IPS-NIHi7 (cell line): ENCODE measurements at regions not wholly inside any gene's neighbourhood (a gene's known extent, or its start where the extent isn't known, plus 50 kb on each side); places are given as distances from the start of the nearest gene placed in this dataset.

Source experiments
- DNase-seq: peaks from one replicate; pipeline ENCODE4 v3.0.0; 2012; ENCODE audit warnings: mixed read lengths; ENCODE audit errors: extremely low spot score

GRCh38 chr18:34075963-34076860 is 148.5 kb downstream of the NOL4 start:
- no peak for DNase-seq

DNA sequence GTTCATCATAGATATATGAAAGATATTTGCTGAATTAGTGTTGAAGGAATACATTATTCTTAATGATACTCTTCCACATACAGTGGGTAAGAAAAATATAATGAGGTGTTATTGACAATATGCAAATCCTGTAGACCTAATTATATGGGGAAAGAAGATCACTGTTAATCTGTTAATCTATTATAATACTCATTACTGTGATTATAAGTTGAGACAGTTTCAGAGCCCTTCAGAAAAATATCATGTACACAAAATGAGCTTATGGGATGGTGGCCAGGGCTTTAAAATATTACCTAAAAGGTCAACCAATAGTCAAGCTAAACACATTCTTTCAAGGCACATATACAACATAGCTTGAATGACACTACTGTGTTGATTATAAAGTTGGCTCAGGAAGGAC is 163.5 kb downstream of the NOL4 start:
- DNase-seq: no peak

- no peak for DNase-seq
Measured at GRCh38 chr18:34055227-34055626, 169.5 kb downstream of the NOL4 start.

GRCh38 chr18:34050661-34051060 is 174.1 kb downstream of the NOL4 start:
- DNase-seq: no peak

- no peak for DNase-seq
Measured at GRCh38 chr18:34049511-34049910, 175.2 kb downstream of the NOL4 start.

DNA sequence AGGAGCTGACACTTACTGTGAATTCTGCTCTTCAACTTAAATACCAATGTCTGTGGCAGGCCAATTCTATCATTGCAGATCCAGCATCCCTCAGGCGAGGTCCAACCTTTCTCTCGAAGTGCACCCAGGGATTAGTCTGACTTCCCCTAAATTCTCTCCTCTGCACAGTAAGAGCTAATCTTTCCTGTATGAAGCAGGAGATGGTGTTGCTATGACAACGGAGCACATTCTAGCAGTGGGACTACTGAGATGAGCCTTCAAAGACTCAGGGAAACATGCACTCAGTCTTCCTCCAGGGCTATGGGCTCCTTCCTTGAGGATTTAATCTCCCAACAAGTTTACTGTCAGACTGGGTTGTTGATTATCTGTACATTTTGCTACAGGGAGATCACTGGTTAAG is 176.3 kb downstream of the NOL4 start:
- no peak for DNase-seq

DNA sequence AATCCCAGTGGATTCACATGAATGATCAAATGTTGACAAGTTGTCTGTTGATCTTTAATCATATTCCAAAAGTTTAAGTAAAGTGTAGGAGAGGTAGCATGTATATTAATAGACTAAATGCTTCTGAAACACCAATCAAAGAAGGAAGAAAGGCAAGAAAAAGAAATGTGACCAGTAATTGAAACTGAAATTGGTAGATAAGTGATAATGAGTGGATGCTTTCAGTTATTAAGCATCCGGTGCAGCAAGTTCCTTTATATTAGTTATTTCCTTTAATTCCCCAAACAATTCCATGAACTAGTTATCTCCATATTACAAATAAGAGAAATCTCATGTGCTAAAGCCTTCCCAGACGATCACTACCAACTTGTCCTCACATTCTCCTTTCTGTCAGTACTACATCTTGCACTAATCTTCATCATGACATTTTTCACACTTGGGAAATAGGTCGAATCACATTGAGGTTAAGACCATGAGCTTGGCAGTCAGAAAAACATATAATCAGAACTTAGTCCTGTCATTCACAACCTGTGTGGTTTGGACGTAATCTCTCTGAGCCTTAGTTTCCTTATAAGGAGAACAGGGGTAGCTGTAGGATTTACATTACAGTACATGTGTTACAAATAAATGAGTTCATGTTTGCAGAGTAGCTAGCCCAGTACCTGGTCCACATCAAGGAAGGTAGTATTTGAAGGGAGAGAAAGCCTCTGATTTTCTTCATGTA is 182.1 kb downstream of the NOL4 start:
- no peak for DNase-seq

- DNase-seq: no peak
Measured at GRCh38 chr18:34039611-34040010, 185.1 kb downstream of the NOL4 start.

DNA sequence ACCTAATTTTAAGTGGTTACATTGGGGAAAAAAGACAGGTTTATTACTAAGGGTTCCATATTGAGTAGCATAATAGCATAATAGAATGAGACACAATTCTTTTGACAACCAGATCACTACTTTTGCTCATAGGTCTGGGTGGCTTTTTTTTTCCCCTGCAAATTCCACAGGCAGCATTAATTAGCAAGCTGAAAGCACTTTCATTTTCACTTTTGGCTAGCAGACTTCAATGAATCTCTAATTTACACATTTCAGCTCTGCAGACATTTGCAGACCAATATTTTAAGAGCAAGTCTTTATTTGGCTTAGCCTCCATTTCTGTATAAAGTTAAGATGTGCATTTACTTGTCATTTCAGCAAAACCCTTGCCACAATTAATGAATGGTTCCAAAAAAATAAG is 185.5 kb downstream of the NOL4 start:
- no peak for DNase-seq

GRCh38 chr18:34038086-34038485 is 186.6 kb downstream of the NOL4 start:
- DNase-seq: no peak

DNA sequence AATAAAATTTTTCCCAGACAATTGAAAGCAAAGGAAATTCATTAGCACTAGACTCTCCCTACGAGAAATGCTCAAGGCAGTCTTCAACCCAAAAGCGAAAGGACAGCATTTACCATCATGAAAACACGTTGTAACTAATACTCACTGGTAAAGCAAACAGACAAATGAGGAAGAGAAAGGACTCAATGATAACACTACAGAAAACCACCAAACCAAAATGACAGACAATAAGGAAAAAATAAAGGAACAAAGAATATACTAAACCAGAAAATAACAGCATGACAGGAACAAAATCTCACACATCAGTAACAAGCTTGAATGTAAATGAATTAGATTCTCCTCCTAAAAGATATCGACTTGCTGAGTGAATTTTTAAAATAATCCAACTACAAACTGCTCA is 190.7 kb downstream of the NOL4 start:
- DNase-seq: no peak

GRCh38 chr18:34031810-34032209 is 192.9 kb downstream of the NOL4 start:
- DNase-seq: peak; percentile 39

- DNase-seq: no peak
Measured at GRCh38 chr18:34028324-34028723, 196.4 kb downstream of the NOL4 start.

- no peak for DNase-seq
Measured at GRCh38 chr18:34025191-34025801, 199.4 kb downstream of the NOL4 start.

DNA sequence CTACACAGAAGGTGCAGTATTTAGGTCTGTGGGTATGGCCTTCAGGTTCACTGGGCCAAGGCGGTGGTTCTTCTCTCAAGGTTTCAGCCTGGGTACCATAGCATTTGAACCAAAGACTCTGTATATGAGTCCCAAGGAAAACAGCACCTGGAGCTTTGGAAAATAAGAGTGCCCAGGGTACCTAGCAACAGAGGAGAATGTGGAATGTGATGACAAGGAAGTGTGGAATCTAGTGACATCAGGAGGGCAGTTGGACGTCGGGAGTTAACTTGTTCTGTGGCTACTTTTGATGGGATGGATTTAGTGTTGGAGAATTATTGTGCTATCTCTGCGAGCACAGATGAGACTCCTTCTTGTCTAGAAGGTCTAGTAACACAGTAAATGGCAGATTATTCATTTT is 201.2 kb downstream of the NOL4 start:
- DNase-seq: peak; percentile 27

GRCh38 chr18:34018336-34018735 is 206.4 kb downstream of the NOL4 start:
- DNase-seq: no peak

GRCh38 chr18:34003687-34004086 is 221.0 kb downstream of the NOL4 start:
- no peak for DNase-seq

DNA sequence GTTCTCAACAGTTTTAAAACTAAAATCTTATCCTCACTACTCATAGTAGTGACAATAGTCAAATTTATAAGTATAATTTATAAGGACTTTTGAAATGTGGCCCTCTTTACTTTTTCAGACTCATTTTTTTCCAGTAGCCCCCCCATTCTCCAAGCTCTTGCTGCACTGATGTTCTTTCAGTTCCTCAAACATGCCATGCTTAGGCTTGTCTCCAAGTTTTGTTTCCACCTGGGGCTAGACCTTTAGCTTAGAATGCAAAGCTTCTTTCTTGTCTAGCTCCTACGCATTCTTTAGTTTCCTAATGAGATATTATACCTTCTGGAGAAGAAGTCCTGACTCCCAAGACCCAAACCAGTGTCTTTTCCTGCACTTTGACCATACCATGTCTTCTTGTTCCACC is 222.6 kb downstream of the NOL4 start:
- no peak for DNase-seq

- no peak for DNase-seq
Measured at GRCh38 chr18:34001376-34001775, 223.3 kb downstream of the NOL4 start.

- DNase-seq: no peak
Measured at GRCh38 chr18:33987206-33987605, 237.5 kb downstream of the NOL4 start.

DNA sequence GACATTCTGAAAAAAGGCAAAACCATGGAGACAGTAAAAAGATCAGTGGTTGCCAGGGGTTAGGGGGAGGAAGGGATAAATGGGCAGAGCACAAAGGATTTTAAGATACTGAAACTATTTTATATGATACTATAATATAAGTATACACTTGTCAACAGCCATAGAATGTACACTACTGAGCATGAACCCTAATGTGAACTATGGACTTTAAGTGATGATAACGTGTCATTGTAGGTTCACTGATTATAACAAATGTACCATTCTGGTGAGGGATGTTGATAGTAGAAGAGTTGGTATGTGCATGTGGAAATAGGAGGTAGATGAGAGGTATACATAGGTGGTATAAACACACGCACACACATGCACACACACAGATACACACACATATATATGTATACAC is 241.6 kb downstream of the NOL4 start:
- DNase-seq: no peak

DNA sequence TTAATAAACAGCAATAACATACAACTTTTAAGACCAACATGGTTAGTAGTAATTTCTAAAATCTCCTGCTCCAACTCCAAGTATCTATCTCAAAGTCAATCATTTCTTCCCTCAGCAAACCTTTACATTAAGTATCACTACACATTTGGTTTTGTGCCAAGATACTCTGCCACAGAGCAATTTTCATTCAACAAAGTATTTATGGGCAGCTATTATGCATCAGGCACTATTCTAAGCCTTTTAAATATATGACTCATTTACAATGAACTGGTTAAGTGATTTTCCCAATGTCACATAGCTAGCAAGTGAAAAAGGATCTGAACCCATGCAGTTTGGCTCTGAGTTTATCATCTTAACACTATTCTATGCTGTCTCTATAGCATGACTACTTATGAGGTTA is 264.3 kb downstream of the NOL4 start:
- no peak for DNase-seq

- no peak for DNase-seq
Measured at GRCh38 chr18:33959609-33960008, 265.1 kb downstream of the NOL4 start.
